Activated T-helper 9 cell treated with anti-CD3 and anti-CD28 coated beads, Interleukin-2, amount 50 U/mL, for 16 hours (primary cell): ENCODE measurements at regions not wholly inside any gene's neighbourhood (a gene's known extent, or its start where the extent isn't known, plus 50 kb on each side); places are given as distances from the start of the nearest gene placed in this dataset.
"Not testable (repeated sequence)": the region's sequence is repeated elsewhere in the genome, so short reads cannot be mapped to it uniquely, and the experiment has no call there.

ENCODE experiments used
- DNase-seq: peaks from one replicate; pipeline ENCODE4 v3.0.0-alpha.2; 2020; ENCODE audit warnings: low read depth

DNA sequence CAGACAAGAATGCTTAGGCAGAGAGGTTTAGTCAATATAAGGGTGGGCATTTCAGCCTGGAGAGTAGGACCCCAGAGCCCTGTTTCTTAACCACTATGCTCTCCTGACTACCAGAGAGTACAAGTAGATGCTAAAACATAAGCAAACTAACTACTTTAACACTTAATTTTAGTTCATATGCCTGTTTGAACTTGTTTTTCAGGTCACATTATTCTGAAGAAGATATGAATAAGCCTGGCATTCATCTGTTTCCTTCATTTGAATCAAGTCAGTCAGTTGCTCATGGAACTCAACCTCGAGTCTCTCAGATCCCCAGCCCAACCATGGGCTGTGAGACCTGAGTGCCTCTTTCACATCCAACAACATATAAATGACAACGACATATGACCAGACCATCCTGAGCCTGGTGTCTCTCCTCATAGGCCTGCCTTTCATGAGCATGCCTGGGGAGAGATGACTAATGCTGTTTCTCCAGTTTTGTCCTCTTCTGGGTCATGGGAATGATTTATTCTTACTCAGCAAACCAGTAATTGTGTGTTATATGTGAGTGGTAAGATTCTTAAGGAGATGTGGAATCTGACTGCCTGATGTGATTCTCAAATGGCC is 251.1 kb upstream of the BTG1 start:
- DNase-seq, result no peak

DNA sequence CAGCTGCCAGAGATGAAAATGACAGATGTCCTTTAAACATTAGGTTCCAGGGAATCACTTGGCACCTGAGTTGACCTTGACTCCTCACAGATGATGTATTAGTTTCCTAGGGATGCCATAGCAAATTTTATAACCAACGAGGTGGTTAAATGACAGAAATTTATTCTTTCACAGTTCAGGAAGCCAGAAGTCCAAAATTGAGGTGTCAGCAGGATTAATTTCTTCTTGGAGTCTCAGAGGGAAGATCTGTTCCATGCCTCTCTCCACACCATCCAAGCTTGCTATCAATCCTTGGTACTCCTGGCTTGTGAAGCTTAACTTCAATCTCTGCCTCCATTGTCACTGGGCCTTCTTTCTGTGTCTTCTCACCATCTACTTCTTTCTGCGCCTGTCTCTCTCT is 249.7 kb upstream of the BTG1 start:
- no peak for DNase-seq

DNA sequence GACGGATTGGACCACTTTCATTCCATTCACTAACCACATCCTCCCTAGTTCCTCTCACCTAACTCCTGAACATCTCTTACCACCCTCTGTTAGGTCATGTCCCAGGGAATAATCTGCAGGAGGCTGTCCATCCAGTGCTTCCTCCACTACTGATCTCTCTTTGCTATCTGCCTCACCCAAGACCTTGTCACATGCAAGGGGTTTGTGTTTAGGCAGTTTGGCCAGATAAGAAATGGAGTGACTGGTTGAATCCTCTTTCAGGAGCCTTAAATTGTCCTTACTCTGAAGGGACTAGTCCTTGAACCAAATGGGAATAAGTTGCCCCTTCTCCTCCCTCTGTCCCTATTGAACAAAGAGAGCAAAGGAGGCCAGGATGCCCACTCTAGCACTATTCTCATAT is 249.2 kb upstream of the BTG1 start:
- no peak for DNase-seq

DNA sequence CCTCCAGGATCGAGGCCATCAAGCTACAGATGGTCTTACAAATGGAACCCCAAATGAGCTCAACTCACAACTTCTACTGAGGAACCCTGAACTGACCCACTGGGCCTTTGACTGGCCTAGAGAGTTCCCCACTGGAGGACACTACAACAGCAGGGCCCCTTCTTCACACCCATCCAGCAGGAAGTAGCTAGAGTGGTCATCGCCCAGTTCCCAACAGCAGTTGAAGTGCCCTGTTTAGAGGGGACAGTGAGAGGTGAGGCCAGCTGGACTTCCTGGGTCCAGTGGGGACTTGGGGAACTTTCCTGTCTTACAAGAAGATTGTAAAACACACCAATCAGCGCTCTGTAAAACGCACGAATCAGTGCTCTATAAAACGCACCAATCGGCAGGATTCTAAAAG is 247.9 kb upstream of the BTG1 start:
- DNase-seq, result no peak

DNA sequence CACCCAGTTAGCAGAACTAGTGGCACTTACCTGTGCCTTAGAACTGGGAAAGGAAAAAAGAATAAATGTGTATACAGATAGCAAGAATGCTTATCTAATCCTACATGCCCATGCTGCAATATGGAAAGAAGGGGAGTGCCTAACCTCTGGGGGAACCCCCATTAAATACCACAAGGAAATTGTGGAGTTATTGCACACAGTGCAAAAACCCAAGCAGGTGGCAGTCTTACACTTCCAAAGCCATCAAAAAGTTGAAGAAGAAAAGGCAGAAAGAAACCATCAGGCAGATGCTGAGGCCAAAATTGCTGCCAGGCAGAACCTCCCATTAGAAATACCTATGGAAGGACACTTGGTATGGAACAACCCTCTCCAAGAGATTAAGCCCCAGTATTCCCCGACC is 246.1 kb upstream of the BTG1 start:
- not testable (repeated sequence) for DNase-seq

DNA sequence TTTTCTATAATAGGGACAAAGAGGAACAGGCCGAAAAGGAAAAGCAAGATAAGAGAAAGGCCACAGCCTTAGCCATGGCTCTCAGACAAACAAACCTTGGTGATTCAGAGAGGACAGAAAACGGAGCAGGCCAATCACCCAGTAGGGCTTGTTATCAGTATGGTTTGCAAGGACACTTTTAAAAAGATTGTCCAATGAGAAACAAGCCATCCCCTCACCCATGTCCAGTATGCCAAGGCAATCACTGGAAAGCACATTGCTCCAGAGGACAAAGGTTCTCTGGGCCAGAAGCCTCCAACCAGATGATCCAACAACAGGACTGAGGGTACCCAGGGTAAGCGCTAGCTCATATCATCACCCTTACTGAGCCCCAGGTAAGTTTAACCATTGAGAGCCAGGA is 243.8 kb upstream of the BTG1 start:
- DNase-seq, result no peak

GRCh38 chr12:92385296-92385695 is 239.7 kb upstream of the BTG1 start:
- DNase-seq, result no peak

DNA sequence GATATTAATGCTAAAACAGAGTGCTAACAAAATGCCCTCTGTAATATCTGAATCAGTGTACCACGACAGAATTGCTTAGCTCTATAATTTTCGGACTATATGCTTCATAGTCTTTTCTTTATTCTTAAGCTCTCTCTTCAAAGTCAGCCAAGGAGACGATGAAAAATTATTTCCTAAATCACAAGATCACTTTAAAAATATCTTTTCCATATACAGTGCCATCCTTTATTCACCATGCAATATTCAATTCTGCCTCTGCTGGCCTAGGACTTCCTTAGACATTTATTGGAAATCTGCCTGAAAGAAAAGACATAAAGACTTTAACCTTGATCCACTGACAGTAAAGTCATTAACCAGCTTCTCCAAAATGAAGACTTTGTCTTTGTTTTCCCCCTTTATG is 238.9 kb upstream of the BTG1 start:
- DNase-seq, result no peak

GRCh38 chr12:92382383-92382878 is 236.8 kb upstream of the BTG1 start:
- DNase-seq, result no peak

DNA sequence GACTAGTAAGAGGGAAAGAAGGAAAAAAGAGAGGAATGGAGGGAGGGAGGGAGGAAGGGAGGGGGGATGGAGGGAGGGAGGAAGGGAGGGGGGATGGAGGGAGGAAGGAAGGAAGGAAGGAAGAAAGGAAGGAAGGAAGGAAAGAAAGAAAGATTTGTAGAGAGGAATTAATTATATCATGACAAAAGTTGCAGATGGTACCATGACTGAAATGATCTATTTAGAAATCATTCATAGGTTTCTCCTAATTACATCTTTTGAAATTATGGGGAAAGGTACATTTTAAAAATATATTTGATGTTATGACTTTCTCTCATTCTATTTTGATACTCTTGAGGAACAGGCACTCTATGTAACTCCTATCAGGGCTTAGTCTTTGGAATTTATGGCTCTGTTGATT is 236.2 kb upstream of the BTG1 start:
- DNase-seq, result no peak

- no peak for DNase-seq
Measured at GRCh38 chr12:92378682-92379479, 233.2 kb upstream of the BTG1 start.

DNA sequence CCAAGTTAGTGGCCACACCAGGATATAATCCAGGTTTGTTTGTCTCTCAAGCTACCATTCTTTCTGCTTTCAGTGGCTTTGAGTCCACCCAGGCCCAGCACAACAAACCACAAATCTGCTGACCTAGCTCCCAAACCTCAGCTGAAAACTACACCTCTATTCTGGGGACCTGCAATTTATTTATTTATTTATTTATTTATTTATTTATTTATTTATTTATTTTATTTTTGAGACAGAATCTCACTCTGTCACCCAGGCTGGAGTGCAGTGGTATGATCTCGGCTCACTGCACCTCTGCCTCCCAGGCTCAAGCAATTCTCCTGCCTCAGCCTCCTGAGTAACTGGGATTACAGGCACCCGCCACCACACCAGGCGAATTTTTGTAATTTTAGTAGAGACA is 229.9 kb upstream of the BTG1 start:
- DNase-seq, result not testable (repeated sequence)

DNA sequence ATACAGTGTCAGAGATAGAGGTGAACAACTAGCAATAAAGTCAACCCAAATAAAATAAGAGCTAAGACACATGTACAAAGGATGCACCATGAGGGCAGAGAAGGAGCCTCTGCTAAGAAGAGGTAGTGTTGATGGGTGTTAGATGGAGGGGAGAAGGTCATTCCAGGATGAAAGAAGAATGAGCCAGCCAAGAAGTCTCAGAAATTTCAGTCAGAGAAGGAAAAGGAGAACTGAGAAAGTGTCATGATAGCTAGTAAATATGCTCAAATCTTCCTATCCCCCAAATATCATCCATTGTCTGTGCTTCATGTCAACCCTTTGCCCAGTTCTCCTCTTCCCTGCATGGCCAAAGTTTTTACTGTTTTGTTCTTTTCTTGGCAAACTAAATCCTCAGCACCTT is 225.2 kb upstream of the BTG1 start:
- no peak for DNase-seq

DNA sequence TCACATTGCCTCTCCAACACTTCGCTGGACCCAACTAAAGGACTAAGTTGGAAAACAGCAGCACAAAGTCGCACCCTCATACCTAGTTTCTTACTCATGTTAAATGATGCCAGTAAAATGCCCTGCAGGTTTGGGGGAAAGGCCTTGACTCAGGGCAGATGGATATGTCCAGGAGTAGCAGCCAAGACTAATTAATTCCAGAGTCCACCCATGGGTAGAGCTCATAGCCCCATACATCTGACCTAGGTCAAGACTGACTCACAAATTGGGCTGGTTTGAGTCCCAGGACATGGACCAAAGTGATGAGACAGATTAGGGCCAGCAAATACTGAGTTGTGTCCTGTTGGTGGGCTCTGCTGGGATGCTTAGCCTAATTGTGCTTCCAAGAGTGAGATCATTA is 224.0 kb upstream of the BTG1 start:
- DNase-seq, result no peak

DNA sequence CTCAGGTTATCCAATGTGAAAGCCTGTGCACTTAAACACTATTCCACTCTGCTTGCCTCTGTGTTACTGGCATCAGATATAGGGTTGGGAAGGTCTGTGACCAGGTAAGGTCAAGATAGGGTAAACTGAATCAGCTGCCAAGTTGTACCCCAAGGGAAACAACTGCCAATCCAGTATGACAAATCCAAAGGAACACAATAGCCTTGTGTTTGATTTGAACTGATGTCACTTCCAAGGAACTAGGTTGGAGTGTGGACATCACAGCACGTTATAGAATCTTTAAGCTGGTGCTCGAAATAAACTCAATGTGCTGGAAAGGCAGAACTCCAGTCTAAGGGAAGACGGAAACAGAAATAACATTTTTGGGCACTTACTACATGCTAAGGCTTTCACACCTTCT is 223.4 kb upstream of the BTG1 start:
- no peak for DNase-seq

- no peak for DNase-seq
Measured at GRCh38 chr12:92365836-92366235, 220.2 kb upstream of the BTG1 start.

- DNase-seq, result no peak
Measured at GRCh38 chr12:92365333-92365732, 219.7 kb upstream of the BTG1 start.

- no peak for DNase-seq
Measured at GRCh38 chr12:92363295-92364146, 217.9 kb upstream of the BTG1 start.

GRCh38 chr12:92362785-92363184 is 217.1 kb upstream of the BTG1 start:
- DNase-seq, result no peak

DNA sequence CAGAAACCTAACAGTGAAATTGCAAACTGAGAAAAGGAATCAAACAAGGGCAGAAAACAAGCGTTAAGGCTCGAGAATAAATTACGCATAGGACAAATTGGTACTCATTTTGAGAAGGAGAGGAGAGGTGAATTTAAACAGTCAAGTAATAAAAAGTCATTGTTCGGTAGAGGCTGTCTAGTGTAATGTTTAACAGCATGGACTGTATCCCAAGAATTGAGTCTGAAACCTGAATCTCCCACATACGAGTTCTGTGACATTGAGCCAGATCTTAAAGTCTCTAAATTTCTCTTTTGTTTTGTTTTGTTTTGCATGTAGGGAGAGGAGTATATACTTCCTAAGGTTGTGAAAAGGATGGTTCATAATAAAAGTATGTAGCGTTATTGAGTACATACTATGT is 216.5 kb upstream of the BTG1 start:
- DNase-seq, result no peak

- DNase-seq, result no peak
Measured at GRCh38 chr12:92360543-92360942, 214.9 kb upstream of the BTG1 start.

- DNase-seq, result no peak
Measured at GRCh38 chr12:92359581-92360209, 214.0 kb upstream of the BTG1 start.
